ENCODE measurements at regions not wholly inside any gene's neighbourhood (a gene's known extent, or its start where the extent isn't known, plus 50 kb on each side); places are given as distances from the start of the nearest gene placed in this dataset.

DNA sequence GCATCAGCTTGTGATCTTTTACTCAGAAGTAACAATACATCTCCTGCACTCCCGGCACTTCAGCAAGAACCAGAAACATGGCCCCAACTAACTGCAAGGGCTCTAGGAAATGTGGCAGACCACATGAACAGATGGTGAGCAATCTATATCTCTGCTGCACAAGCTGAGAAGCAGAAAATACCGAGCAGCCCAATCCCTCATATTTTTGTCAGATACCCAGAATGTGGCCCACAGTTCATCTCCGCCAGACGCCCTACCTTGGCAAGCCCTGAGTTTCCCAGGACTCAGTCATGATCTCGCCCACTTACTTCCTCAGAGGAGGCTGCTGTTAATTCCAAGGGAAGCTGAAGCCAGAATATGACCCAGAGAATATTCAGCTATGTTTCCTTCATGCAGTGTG, 63.1 kb upstream of the PHACTR1 start:
- TF ChIP-seq CTCF (conservative IDR thresholded peaks at IDR 0.05; ENCODE audit: low read length) (no peak), EZH2phosphoT487 (IDR thresholded peaks at IDR 0.05; ENCODE audit: borderline replicate concordance, low read depth, low read length) (no peak)

All from OCI-LY7 (cell line).